HG02759 (cell line): ENCODE measurements at regions not wholly inside any gene's neighbourhood (a gene's known extent, or its start where the extent isn't known, plus 50 kb on each side); places are given as distances from the start of the nearest gene placed in this dataset.

ENCODE experiments used
- ATAC-seq: cut with Tn5 transposase; IDR thresholded peaks from one replicate; pipeline ENCODE4 v1.9.1; 2021; ENCODE audit warnings: mild to moderate bottlenecking, moderate library complexity; ENCODE audit not compliant: unreplicated experiment

DNA sequence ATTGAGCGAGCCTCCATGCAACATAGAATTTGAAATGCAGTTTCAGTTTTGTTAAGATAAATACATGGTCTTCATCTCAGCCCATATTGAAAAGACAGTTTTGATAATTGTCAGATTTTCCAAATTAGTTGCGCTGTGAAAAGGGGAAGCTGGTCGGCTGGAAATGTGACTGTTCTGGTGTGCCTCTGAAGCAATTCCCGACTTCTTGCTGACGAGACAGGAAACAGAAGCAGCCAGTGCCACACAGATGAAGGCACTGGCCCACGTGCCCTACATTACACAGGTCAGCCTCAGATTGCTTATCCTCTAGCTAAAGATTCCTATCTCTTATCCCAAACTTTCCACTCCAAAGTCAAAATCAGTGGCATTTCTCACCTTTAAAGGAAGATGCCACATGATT is 214.1 kb upstream of the TLE4 start:
- ATAC-seq = no peak

DNA sequence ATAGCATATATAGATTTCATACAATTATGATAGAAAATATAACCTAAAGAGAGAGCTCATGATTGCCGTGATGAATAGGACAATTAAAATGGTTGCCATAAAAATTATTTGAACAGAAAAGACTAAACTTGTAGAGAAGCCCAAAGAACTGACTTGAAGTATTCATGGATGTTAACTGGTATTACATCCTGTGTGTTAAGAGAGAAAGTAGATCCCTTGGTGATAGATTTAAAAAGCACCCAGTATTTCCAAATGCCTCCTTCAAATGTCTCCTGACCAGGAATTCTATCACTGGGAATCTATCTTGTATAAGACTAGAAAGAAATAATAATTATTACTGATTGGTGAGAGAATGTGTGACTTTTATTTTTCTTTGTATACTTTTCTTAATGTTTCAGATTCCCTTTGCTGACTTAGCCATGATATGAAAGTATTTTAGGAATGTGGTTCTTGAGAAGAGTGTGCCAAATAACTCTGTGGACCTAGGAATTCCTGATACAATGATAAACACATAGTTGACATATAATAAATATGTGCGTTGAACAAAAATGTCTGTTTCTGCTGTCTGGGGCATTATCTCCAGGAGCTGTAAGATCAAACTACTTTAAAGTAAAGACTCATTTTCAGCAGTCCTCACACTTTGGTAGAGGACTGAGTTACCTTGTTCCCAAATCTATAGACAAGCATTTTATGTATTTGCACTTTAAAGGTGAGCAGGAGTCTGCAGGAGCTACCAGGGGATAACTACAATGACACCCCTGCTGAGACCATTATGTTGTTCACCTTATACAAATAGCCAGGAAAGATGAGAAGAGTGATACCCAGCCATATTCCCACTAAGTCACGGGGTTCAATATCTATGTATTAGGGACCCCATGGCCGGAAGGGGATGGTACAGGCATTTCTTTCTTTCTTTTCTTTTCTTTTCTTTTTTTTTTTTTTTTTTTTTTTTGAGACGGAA is 211.1 kb upstream of the TLE4 start:
- no peak for ATAC-seq

DNA sequence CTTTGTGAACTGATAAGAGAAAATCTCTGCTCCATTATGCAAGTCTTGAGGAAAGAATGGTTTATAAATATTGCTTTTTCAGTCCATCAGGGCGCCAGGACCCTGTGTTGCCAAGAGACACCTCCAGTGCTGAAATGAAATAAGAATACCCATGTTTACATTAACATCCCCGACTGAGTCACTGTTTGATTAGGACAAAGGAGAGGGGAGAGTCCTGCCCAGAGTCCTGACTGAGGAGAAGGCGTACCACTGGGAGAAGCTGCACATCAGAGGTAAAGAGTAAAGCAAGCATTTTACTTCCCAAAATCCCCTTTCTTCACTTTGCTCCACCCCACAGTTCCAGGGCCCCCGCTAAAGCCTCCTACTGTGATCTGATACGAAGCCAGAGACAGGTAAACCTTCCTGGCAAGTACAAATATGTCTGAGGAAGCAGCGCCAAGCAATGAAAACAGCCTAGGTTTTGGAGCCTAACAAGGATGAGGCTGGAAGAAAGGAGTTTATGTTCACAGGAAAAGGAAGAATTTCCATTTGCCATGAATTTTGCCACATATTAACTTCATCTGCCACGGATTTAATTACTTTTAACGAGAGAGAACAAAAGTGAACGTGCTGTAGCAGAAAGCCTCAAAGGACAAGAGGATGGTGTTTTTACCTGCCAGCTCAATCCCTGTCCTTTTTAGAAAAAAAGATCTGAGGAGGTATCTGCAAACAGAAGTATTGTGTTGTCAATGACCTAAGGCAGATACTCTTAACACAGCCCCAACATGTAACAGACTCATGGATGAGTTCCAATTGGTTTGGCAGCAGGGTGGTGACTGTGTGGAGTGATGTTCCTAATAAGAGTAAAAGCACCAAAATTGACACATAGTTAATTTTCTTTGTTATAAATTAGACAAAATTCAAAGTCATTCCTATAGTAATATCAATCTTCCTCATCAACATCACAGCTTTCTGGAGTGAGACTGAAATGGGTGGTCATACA is 209.4 kb upstream of the TLE4 start:
- no peak for ATAC-seq

DNA sequence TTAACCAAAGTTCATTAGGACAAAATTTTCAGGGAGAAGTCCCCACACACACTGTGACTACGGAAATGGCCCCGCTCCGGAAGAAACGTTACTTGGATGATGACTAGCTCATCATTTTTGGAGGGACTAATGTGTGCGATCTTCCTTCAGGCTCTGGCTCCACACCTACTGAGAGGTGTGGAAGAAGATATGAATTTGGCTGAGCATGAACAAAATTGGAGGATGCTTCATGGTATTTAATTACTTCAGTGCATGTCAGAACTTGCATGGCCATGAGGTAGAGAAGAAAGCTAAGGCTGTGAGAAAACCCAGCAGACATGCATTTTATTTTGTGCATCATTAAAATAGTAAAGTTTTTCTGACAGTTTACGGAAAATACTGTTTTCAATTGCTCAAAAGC is 202.1 kb upstream of the TLE4 start:
- ATAC-seq = no peak

DNA sequence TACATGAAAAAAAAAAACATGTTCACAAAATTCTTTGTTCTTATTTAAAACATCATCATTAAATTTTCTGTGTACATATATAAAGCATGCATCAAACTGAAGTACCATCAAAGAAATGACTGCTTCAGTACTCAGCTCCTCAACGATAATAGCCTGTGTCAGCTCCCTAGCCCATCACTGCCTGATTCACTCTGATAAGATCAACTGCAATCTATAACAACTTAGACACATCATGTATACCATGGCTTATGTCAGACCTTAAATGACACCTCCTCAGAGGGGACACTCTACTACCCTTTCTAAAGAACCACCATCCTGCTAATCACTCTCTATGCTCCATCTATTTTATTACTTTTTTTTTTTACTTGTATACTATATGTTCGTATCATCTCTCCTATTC is 200.5 kb upstream of the TLE4 start:
- ATAC-seq = no peak

DNA sequence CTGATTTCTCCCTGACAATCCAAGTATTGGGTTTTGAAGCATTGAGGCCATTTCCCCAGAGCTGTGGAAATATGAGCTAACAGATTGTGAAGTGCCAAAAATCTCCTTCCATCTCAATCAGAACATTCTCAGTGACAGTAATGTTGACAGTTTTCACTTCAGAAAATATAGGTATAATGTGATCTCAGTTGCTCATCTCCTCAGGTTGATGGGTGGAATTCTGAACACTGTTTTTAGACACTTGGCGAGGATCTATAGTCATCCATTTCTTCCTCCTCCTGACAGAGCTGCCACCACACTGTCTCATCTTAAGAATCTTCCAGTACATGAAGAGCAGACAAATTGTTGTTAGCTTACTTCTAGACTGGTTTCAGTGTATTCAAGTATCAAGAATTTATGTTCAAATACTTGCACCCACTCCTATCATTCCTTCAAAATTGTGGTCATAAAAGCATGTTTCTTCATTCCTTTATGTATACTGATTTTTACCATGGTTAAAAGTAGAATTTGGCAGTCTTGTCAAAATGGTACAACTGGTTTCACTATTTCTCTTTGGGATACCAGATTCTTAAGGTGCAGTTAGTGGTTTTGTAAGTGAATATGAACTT is 199.7 kb upstream of the TLE4 start:
- no peak for ATAC-seq

DNA sequence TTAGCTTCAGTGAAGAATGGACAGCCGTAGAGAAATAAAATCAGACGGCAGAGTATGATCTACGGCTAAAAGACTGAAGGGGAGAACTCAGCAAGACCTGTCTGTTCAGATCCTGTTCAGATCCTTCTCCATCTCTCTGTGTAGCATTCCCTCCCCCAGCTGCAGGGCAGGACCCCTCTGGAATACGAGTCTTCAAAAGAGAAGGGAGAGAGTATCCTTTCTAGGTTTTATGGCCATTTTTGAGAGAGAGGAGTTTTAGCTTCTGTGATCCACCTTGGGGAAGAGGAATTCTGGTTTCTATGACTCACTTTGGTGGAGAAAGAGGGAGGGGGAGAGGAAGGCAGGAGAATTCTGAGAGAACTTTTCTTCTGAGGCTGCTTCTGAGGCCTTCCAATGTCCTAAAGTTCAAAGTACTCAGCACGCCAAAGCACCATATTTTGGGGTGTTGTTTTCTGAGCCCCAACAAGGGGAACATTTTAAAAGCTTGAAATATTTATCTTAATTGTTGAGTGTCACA is 194.4 kb upstream of the TLE4 start:
- no peak for ATAC-seq

DNA sequence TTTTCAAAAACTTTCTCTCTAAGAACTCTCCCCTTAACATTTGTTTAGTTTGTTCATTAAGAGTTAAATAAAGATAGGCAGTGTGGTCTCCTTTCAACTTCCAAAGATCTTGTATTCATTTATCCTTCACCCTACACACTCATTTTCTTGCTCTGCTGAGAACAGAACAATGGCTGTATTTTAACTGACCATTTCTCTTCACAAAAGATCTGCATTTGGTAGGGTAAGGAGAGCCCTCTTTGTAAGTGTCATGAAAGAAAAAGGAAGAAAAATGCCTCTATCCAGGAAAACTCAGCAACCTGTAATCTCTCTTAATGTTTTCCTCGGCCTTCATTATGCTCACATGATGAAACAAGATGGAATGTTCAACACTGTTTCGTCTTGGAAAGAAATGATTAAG is 193.7 kb upstream of the TLE4 start:
- no peak for ATAC-seq

DNA sequence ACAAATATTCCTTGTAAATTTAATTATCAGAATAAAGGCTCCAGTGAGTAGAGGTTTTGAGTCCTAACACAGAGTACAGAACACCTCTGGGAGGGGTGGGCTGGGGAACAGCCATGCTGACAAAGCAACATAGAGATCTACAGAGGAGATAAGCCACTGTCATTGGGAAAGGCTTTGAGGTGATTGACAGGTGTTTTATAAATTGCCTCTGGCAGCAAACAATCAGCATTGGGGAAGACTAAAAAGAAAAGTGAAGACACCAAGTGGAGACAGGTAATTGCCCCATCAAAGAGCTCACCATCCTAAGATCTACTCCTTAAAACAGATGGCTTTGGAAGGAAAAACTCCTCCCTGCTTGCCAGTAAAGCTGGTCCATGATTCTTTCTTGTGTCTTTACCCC is 189.7 kb upstream of the TLE4 start:
- no peak for ATAC-seq

DNA sequence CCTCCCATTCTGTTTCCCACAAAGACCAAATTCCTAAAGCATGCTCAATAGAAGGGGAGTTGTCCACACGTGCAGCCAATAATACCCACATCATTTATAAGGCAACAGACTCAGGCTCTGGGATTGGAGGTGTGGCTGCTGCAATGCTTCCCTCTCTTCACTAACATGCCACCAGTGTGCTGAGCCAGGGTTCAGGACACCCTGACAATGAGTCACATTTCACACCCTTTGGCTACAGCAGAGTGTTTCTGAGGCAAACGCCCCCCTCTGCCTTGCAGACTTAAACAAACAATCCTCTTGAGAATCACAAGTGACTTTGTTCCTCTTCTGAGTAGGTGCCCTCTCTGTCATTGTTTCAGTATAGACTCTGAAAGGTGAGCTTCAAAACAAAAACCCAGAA is 189.3 kb upstream of the TLE4 start:
- ATAC-seq = no peak

DNA sequence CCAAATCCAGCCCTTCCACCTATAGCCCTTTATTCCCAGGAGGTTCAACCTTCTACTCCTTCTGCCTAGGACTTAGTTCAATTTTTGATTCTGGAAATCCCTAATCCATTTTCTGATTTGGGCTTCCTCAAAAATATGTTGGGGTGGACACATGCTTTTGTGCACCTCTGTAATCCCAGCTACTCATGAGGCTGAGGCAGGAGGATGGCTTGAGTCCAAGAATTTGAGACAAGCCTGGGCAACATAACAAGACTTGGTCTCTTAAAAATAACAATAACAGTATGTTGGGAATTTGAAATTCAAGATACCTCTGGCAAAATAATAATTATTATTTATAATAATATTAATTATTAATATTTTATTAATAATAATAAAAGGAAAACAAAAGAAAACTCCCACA is 188.7 kb upstream of the TLE4 start:
- ATAC-seq = no peak

DNA sequence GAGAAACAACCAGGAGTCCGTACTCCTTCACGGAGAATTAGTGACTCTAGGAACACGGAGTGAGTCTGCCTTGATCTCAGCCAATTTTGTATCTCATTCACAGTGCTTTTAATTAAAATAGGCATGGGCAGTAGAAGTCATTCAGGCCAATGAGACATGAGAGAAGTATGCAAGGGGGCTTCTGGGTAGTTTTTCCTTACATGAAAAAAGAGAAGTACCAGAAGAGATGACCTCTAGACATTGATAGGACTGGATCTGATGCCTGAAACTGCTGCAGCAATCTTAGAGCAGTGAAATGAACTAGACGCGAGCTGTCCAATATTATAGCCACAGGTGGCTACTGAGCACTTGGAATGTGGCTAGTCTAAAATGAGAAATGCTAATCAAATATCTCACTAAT is 187.7 kb upstream of the TLE4 start:
- no peak for ATAC-seq

DNA sequence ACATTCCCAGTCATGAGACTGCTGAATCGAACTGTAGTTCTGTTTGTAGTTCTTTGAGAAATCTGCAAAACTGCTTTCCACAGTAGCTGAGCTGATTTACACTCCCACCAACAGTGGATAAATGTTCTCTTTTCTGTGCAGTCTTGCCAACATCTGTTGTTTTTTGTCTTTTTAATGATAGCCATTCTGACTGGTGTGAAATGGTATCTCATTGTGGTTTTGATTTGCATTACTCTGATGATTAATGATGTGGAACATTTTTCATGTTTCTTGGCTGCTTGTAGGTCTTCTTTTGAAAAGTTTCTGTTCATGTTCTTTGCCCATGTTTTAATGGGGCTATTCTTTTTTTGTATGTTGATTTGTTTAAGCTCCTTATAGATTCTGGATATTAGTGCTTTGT is 187.3 kb upstream of the TLE4 start:
- no peak for ATAC-seq

DNA sequence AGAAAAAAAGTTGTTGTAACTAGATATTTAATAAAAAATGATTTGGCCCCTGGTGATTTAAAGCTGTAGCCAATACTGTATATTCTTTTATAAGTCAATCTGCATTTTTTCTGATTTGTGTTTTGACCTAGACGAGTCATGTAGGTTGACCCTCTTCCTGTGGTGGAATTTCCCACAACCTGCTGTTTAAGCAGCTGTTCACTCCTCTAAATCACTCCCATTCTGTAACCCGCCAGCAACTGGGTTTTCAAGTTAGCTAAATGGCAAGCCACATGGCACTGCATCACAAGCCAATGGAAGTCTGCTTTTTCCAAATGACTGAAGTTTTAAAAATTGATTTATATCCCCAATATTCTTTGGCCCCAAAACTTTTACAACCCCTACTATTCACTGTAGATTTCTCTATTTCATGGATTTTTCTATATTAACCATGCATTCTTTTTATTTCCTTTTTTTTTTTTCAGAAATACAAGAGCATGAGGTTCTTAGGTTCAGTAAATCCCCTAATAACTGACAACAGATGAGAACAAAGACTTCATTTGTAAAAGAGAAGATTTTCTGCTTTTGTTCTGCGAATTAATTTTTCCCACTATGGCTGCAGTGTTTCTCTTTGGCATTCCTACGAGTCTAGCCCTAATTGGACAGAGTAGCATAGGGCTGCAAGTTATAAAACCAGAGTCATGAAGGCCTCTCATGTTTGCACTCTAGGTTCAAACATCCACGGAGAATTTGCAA is 184.5 kb upstream of the TLE4 start:
- ATAC-seq = no peak

DNA sequence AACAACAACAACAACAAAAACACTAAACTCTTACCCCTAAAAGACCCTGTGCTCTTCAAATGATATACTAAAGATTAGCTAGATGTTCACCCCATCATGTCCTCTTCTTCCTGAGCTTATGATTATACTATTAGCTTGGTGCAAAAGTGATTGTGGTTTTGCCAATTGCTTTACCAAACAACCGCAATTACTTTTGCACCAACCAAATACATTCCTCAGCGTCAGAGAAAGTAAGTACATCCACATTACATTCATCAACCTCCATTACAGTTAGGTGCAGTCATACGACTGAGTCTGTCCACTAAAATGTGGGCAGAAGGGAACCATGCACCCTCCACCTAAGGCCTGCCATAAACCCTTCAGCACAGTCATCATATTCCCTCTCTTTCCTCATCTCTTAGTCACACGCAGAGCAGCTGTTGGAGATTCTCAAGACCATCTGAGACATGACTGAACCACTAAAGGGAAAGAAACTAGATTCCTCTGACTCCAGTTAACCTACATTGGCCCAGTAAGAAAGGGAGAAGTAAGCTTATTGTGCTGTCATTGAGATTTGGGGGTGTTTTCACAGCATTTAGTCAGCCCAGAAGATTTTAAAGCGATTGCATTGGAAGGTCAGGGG is 181.6 kb upstream of the TLE4 start:
- ATAC-seq = no peak

DNA sequence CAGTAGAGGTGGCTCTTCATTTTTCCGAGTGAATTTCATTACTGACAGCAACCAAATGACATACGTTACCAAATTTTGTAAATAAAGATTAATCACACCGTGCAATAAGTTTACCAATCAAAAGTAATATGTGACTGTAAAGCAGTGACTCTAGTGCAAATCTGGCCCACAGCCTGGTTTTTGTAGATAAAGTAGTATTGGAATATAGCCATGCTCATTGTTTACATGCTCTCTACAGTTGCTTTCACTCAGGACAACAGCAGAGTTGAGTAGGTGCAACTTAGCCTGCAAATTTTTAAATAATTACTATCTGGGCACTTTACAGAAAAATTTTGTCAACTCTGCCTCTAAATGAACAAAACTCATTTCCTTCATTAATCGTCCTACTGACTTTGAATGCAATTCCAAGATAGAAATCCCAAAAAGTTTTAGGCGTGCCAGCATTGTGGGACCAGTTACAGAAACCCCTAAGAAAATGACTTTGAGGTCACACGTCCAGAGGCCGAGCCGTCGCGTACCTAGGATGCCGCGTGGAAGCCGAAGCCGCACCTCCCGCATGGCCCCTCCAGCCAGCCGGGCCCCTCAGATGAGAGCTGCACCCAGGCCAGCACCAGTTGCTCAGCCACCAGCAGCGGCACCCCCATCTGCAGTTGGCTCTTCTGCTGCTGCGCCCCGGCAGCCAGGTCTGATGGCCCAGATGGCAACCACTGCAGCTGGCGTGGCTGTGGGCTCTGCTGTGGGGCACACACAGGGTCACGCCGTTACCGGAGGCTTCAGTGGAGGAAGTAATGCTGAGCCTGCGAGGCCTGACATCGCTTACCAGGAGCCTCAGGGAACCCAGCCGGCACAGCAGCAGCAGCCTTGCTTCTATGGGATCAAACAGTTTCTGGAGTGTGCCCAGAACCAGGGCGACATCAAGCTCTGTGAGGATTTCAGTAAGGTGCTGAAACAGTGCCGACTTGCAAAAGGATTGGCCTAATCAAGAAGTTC is 180.7 kb upstream of the TLE4 start:
- no peak for ATAC-seq

DNA sequence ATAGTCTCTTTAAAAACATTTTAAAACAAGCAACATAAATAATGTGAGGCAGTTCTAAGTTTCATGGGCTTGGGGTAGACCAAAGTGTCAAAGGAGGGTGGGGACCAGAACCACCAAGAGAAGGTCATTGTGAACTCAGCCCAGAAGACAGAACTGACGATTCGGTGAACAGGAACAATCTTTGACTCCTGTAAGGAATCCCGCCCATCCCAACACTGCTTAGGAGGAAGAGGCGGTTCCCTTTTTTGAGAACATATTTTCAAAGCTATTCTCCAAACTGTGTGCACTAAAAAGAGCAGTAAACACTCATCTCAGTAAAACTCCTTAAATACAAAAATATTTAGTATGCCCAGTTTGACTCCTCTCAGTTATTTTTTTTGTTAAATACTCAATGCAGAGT is 176.5 kb upstream of the TLE4 start:
- no peak for ATAC-seq

DNA sequence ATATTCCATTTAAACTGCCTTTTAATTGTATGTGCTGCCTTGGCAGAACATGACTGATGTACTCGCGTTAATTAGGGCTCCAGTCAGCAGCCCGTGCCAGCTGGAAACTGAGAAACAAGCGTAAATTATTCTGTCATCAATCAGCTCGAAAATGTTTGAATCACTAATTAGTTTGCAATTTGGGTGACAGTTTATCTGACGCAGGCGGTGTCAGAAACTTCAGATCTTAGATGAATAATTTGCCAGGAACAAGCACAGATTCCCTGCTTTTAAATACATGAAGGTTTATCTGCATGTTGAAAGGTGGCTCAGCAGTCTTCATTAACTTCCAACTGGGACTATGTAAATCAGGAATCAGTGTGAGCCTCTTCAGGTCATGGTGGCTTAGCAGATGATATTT is 176.0 kb upstream of the TLE4 start:
- no peak for ATAC-seq

DNA sequence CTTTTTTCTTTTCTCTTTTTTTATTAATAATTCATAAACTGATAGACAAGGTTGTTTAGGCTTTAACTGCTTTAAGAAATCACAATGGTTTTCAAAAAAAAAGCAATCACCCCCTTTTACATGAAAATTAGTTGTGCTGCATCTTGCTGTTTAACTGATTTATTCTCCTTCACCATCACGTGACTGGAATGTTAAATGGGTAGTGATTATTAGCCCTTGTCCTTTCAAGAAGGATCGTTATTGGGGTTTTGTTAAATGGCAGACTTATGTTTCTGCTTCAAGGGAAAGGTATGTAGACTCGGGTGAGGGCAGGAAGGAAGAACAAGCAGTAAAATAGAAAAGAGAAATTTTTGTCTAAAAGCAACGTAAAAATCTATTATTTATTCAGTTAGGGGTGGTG is 175.6 kb upstream of the TLE4 start:
- no peak for ATAC-seq
